GM12878 (cell line): ENCODE measurements at regions not wholly inside any gene's neighbourhood (a gene's known extent, or its start where the extent isn't known, plus 50 kb on each side); places are given as distances from the start of the nearest gene placed in this dataset.

Source experiments
- CTCF ChIP-seq, 3 experiments: IDR thresholded peaks in 2 of 3; conservative IDR thresholded peaks in 1 of 3; 2 replicates each; pipeline ENCODE4 v1.5.1; 2011; ENCODE audit warnings: low read depth in 3 of 3, low read length in 3 of 3, mild to moderate bottlenecking in 3 of 3, control low read depth in 2 of 3, moderate library complexity in 2 of 3, inconsistent platforms in 1 of 3, mixed read lengths in 1 of 3; ENCODE audit not compliant: control insufficient read depth in 2 of 3, insufficient read depth in 1 of 3; ENCODE audit errors: extremely low read depth in 1 of 3
- EGR1 ChIP-seq, 2 experiments: IDR thresholded peaks; 1 replicate in 1 of 2; 2 replicates in 1 of 2; pipeline ENCODE4 v1.6.1; 2011 to 2012; ENCODE audit warnings: low read depth in 2 of 2, low read length in 2 of 2, borderline replicate concordance in 1 of 2, mild to moderate bottlenecking in 1 of 2, moderate library complexity in 1 of 2
- MLLT1 ChIP-seq: fragments of 450-650 bp; IDR thresholded peaks from 2 replicates; pipeline ENCODE4 v1.6.1; 2016; ENCODE audit warnings: mild to moderate bottlenecking
- MTA3 ChIP-seq: IDR thresholded peaks from 2 replicates; pipeline ENCODE4 v1.6.1; 2012; ENCODE audit warnings: low read length, inconsistent platforms, borderline replicate concordance
- MXI1 ChIP-seq: fragments of 150-350 bp; IDR thresholded peaks from 2 replicates; pipeline ENCODE4 v1.6.1; 2011; ENCODE audit warnings: low read depth, mild to moderate bottlenecking, inconsistent platforms, low read length, improper control_type of control experiment
- NFYA ChIP-seq: IDR thresholded peaks from 2 replicates; pipeline ENCODE4 v1.6.1; 2011; ENCODE audit warnings: low read depth, mild to moderate bottlenecking, low read length, improper control_type of control experiment, borderline replicate concordance
- POLR2A ChIP-seq: IDR thresholded peaks from 2 replicates; pipeline ENCODE4 v1.6.1; 2011; ENCODE audit warnings: low read depth, mild to moderate bottlenecking, low read length
- PRDM15 ChIP-seq: fragments of 450-650 bp; formaldehyde crosslinking; IDR thresholded peaks from 2 replicates; pipeline ENCODE4 v1.4.0; 2020; ENCODE audit warnings: mild to moderate bottlenecking, moderate library complexity
- TAF1 ChIP-seq: IDR thresholded peaks from 2 replicates; pipeline ENCODE4 v1.6.1; 2011; ENCODE audit warnings: mild to moderate bottlenecking, low read depth, low read length, borderline replicate concordance
- ZBTB11 ChIP-seq: fragments of 450-650 bp; formaldehyde crosslinking; IDR thresholded peaks from 2 replicates; pipeline ENCODE4 v1.5.0; 2022; ENCODE audit warnings: mild to moderate bottlenecking, missing genetic modification characterization
- ZBTB33 ChIP-seq: fragments of 450-650 bp; IDR thresholded peaks from 2 replicates; pipeline ENCODE4 v1.6.1; 2017; ENCODE audit warnings: mild to moderate bottlenecking

- no peak for TF ChIP-seq POLR2A
- TF ChIP-seq ZBTB33, result no peak
- no peak for TF ChIP-seq ZBTB11
- no peak for TF ChIP-seq MLLT1
- no peak for TF ChIP-seq NFYA
- TF ChIP-seq MTA3, result no peak
- no peak for TF ChIP-seq PRDM15 (CRISPR knock-in tag)
- no peak for TF ChIP-seq EGR1 (IDR thresholded peaks at IDR 0.05; ENCODE audit: borderline replicate concordance in 1 of 2, low read depth in 2 of 2, low read length in 2 of 2)
- TF ChIP-seq TAF1, result no peak
- no peak for TF ChIP-seq CTCF (IDR thresholded peaks at IDR 0.05 in 2 of 3, conservative IDR thresholded peaks at IDR 0.05 in 1 of 3; ENCODE audit: control insufficient read depth in 2 of 3, extremely low read depth in 1 of 3, insufficient read depth in 1 of 3, low read depth in 3 of 3, low read length in 3 of 3)
- no peak for TF ChIP-seq MXI1
Observed at GRCh38 chr22:19586922-19587684, 62.9 kb upstream of the CLDN5 start.
